Karpas-422 (cell line): ENCODE measurements at regions not wholly inside any gene's neighbourhood (a gene's known extent, or its start where the extent isn't known, plus 50 kb on each side); places are given as distances from the start of the nearest gene placed in this dataset.

Experiments used
- DNase-seq: peaks from one replicate; pipeline ENCODE4 v3.0.0-alpha.2; 2015
- H2AFZ ChIP-seq: fragments of 200-600 bp; sonication (generic); 2 replicates; pipeline ENCODE4 v1.6.1; 2014; ENCODE audit warnings: antibody characterized with exemption, low read length, mixed read lengths
- H3K27ac ChIP-seq: fragments of 200-600 bp; sonication (generic); 2 replicates; pipeline ENCODE4 v1.5.1; 2014; ENCODE audit warnings: mild to moderate bottlenecking, low read length, moderate library complexity
- H3K27me3 ChIP-seq: fragments of 200-600 bp; sonication (generic); 2 replicates; pipeline ENCODE4 v1.6.1; 2014; ENCODE audit warnings: low read length, mixed read lengths
- H3K36me3 ChIP-seq: fragments of 200-600 bp; sonication (generic); 2 replicates; pipeline ENCODE4 v1.6.1; 2014; ENCODE audit warnings: low read length, mixed read lengths; ENCODE audit not compliant: insufficient read depth
- H3K4me1 ChIP-seq: fragments of 200-600 bp; sonication (generic); 2 replicates; pipeline ENCODE4 v1.6.1; 2014; ENCODE audit warnings: mild to moderate bottlenecking, low read length, mixed read lengths
- H3K4me2 ChIP-seq: fragments of 200-600 bp; sonication (generic); 2 replicates; pipeline ENCODE4 v1.6.1; 2014; ENCODE audit warnings: low read length, low read depth, mild to moderate bottlenecking; ENCODE audit not compliant: poor library complexity, severe bottlenecking
- H3K4me3 ChIP-seq: fragments of 200-600 bp; sonication (generic); 2 replicates; pipeline ENCODE4 v1.5.1; 2014; ENCODE audit warnings: mild to moderate bottlenecking, antibody characterized with exemption, low read length, mixed read lengths
- H3K79me2 ChIP-seq: fragments of 200-600 bp; sonication (generic); 2 replicates; pipeline ENCODE4 v1.6.1; 2014; ENCODE audit warnings: mild to moderate bottlenecking, low read length, mixed read lengths
- H3K9ac ChIP-seq: fragments of 200-600 bp; sonication (generic); 2 replicates; pipeline ENCODE4 v1.6.0; 2014; ENCODE audit warnings: low read length
- H3K9me2 ChIP-seq: fragments of 200-600 bp; sonication (generic), shearing (Covaris generic); replicated peaks from 2 replicates; pipeline ENCODE4 v1.6.0; 2014; ENCODE audit warnings: mild to moderate bottlenecking, low read length, moderate library complexity; ENCODE audit not compliant: insufficient read depth
- H3K9me3 ChIP-seq: fragments of 300-700, 200-600 bp; sonication (generic); 2 replicates; pipeline ENCODE4 v1.6.1; 2014; ENCODE audit warnings: low read length, mixed read lengths
- H4K20me1 ChIP-seq: fragments of 200-600 bp; sonication (generic); 2 replicates; pipeline ENCODE4 v1.6.1; 2014; ENCODE audit warnings: mild to moderate bottlenecking, antibody characterized with exemption, low read length, low read depth; ENCODE audit not compliant: insufficient read depth

DNA sequence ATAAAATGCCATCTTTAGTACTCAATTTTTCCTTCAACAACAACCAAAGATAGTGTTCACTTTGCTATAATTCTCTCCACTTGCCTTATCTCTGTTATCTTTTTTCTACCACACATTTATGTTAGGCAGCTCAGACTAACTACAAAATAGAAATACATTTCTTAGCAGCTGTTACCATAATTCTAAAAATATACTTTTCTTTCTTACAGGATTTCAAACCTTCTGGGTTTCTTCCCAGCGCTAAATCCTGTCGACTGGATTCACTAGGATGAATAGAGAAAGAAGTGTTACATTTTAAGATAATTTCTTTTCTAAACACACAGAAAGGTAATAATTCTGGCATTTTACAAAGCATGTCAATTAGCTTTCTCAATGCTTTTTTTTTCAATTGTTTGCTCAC is 105.5 kb upstream of the GK2 start:
- DNase-seq, result no peak
- H3K4me3 ChIP-seq, result no peak overlapping the region
- H3K9ac ChIP-seq, result no peak overlapping the region
- H3K27ac ChIP-seq, result no peak overlapping the region
- no peaks in the 10 kb centered on the region for H3K27me3 ChIP-seq
- no peak overlapping the region for H3K4me2 ChIP-seq
- H3K9me3 ChIP-seq, result no peaks in the 10 kb centered on the region
- no peaks in the 10 kb centered on the region for H4K20me1 ChIP-seq
- no peaks in the 10 kb centered on the region for H3K36me3 ChIP-seq
- H2AFZ ChIP-seq, result no peak overlapping the region
- H3K79me2 ChIP-seq, result no peaks in the 10 kb centered on the region
- no peaks in the 10 kb centered on the region for H3K4me1 ChIP-seq
- H3K9me2 ChIP-seq, result no peaks in the 10 kb centered on the region

DNA sequence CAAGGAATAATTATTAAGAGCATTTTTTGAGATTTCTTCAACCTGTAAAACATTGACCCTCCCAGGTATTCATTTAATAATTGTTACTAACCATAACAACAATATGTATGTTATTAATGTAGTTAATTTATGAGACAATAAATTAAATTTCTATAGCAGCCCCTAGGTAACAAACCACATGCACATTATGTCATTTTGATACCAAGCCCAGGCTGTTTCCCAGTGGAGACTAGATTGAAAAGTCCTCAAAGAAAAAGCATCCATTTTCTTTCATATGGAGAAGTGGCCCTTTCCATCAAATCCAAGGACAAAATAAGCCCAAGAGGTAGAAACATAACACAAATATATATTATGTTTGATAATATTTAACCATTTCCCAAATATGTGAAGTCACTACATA is 104.3 kb upstream of the GK2 start:
- Histone ChIP-seq H3K36me3 (no peaks in the 10 kb centered on the region), H3K27me3 (no peaks in the 10 kb centered on the region), H3K9me2 (no peaks in the 10 kb centered on the region), H3K27ac (no peak overlapping the region), H3K4me3 (no peak overlapping the region), H3K4me1 (no peaks in the 10 kb centered on the region), H4K20me1 (no peaks in the 10 kb centered on the region), H3K79me2 (no peaks in the 10 kb centered on the region), H2AFZ (no peak overlapping the region), H3K9ac (no peak overlapping the region), H3K4me2 (no peak overlapping the region), H3K9me3 (no peaks in the 10 kb centered on the region)
- DNase-seq, result no peak

DNA sequence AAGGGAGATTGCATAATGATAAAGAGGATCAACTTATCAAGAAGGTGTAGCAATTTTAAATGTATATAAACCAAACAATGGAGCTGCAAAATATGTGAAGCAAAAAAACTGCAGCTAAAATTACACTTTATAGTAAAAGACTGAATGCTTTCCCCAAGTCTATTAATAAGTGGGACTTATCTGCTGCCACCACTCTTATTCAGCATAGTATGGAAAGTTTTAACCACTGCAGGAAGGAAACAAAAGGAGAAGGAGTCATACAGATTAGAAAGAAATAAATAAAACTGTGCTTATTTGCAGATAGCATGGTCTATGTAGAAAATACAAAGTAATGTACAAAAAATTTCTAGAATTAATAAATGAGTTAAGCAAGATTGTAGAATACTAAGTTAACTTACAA is 94.1 kb upstream of the GK2 start:
- Histone ChIP-seq H3K27me3 (no peaks in the 10 kb centered on the region), H3K9ac (no peak overlapping the region), H4K20me1 (no peaks in the 10 kb centered on the region), H3K4me2 (no peak overlapping the region), H3K9me3 (no peaks in the 10 kb centered on the region), H3K9me2 (no peaks in the 10 kb centered on the region), H3K4me1 (no peaks in the 10 kb centered on the region), H3K79me2 (no peaks in the 10 kb centered on the region), H3K36me3 (no peaks in the 10 kb centered on the region), H3K27ac (no peak overlapping the region), H3K4me3 (no peak overlapping the region), H2AFZ (no peak overlapping the region)
- DNase-seq, result no peak

DNA sequence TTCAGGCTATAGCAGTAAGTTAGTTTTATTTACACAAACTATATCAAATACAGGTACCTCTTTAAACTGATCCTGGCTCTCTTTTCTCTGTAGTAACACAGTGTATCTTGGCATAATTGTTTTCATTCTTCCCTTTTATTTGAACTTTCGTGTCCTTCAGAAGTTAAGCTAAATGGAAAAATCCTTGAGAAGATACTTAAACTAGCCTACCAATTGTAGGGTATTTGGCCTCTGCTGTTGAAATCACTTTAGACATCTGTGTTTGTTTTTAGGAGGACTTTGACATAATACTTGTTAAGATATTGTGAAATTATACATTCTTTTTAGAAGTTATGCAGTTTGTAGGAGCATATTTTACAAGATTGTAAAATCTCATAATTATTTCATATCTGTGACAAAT is 90.3 kb upstream of the GK2 start:
- no peak overlapping the region for H2AFZ ChIP-seq
- no peaks in the 10 kb centered on the region for H4K20me1 ChIP-seq
- no peaks in the 10 kb centered on the region for H3K4me1 ChIP-seq
- H3K4me2 ChIP-seq, result no peak overlapping the region
- no peak for DNase-seq
- no peak overlapping the region for H3K27ac ChIP-seq
- H3K4me3 ChIP-seq, result no peak overlapping the region
- H3K9me2 ChIP-seq, result no peaks in the 10 kb centered on the region
- H3K27me3 ChIP-seq, result no peaks in the 10 kb centered on the region
- H3K9ac ChIP-seq, result no peak overlapping the region
- H3K9me3 ChIP-seq, result no peaks in the 10 kb centered on the region
- no peaks in the 10 kb centered on the region for H3K79me2 ChIP-seq
- H3K36me3 ChIP-seq, result no peaks in the 10 kb centered on the region

DNA sequence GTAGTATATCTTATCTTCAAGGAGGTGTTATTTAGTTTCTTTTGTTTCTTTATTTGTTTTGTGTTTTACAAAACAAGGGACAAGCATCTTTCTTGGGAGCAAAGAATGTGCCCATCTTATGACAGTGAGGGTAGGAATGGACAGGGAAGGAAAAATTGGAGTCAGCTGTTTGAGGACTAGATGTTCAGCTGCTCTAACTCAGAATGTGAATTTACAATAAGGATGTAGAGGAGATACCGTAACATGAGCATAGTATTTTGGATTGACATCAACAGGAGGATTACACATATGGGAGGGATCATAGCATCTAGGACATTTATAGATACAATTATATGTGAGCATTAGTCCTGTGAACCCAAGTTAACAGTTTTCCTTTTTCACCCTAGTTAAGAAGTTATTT is 89.0 kb upstream of the GK2 start:
- DNase-seq, result no peak
- no peaks in the 10 kb centered on the region for H3K4me1 ChIP-seq
- H3K79me2 ChIP-seq, result no peaks in the 10 kb centered on the region
- no peaks in the 10 kb centered on the region for H3K9me2 ChIP-seq
- no peak overlapping the region for H3K27ac ChIP-seq
- no peak overlapping the region for H2AFZ ChIP-seq
- H3K9me3 ChIP-seq, result no peaks in the 10 kb centered on the region
- H3K4me2 ChIP-seq, result no peak overlapping the region
- H3K9ac ChIP-seq, result no peak overlapping the region
- no peaks in the 10 kb centered on the region for H3K36me3 ChIP-seq
- no peak overlapping the region for H3K4me3 ChIP-seq
- H4K20me1 ChIP-seq, result no peaks in the 10 kb centered on the region
- H3K27me3 ChIP-seq, result no peaks in the 10 kb centered on the region

DNA sequence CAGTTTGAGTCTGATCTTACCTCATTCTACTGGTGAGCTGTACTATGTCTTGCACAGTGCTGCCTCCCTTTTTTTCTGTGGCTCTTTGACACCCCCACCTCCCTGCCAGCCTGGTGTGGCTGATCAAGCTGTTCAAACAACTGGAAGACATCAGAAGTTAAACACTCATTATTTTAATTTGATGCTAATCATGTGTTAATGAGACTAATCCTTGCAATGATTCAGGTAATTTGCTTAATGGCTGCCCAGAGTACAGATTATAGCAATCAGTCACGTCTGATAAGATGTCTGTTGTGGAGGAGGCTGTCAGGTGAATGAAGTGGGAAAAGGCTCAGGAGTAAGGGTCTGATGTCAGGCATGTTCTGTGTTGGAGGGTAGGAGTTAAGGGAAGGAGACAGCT is 87.4 kb upstream of the GK2 start:
- H3K4me3 ChIP-seq, result no peak overlapping the region
- H3K36me3 ChIP-seq, result no peaks in the 10 kb centered on the region
- H3K4me1 ChIP-seq, result no peaks in the 10 kb centered on the region
- no peak overlapping the region for H3K4me2 ChIP-seq
- H3K27me3 ChIP-seq, result no peaks in the 10 kb centered on the region
- H3K79me2 ChIP-seq, result no peaks in the 10 kb centered on the region
- H3K9me3 ChIP-seq, result no peaks in the 10 kb centered on the region
- DNase-seq, result no peak
- no peaks in the 10 kb centered on the region for H3K9me2 ChIP-seq
- H4K20me1 ChIP-seq, result no peaks in the 10 kb centered on the region
- H3K27ac ChIP-seq, result no peak overlapping the region
- no peak overlapping the region for H3K9ac ChIP-seq
- no peak overlapping the region for H2AFZ ChIP-seq

DNA sequence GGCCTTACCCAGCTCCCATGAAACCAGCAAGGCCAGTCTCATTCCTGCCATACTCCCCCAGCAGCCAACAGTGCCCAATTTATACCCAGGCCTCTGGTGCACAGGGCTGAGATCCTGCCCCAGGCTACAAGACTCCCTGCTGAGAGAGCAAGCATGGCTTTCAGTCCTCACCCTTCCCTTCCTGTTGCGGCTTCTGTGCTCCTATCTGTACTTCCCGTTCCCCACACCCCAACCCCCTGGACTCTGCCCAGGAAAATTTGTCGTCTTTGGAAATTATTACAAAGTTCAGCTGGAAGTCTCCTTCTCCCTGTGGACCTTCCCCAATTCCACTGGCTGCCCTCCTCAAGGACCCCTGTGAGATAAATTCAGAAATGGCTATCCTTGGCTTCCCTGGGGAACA is 84.1 kb upstream of the GK2 start:
- Histone ChIP-seq H3K4me3 (no peak overlapping the region), H3K9me3 (no peaks in the 10 kb centered on the region), H3K27me3 (no peaks in the 10 kb centered on the region), H3K27ac (no peak overlapping the region), H3K36me3 (no peaks in the 10 kb centered on the region), H3K4me1 (no peaks in the 10 kb centered on the region), H4K20me1 (no peaks in the 10 kb centered on the region), H3K4me2 (no peak overlapping the region), H3K9me2 (no peaks in the 10 kb centered on the region), H3K9ac (no peak overlapping the region), H3K79me2 (no peaks in the 10 kb centered on the region), H2AFZ (no peak overlapping the region)
- DNase-seq, result no peak

DNA sequence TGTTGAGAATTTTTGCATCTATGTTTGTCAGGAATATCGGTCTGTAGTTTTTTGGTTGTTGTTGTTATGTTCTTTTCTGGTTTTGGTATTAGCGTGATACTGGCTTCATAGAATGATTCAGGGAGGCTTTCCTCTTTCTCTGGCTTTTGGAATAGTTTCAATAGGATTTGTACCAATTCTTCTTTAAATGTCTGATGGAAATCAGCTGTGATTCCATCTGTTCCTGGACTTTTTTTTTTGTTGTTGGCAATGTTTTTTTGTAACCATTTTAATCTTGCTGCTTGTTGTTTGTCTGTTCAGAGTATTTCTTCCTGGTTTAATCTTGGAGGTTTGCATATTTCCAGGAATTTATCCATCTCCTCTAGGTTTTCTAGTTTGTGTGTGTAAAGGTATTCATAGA is 81.5 kb upstream of the GK2 start:
- H3K9ac ChIP-seq, result no peak overlapping the region
- no peaks in the 10 kb centered on the region for H3K79me2 ChIP-seq
- no peak overlapping the region for H3K4me3 ChIP-seq
- no peaks in the 10 kb centered on the region for H3K4me1 ChIP-seq
- H3K9me2 ChIP-seq, result no peaks in the 10 kb centered on the region
- H3K27me3 ChIP-seq, result no peaks in the 10 kb centered on the region
- no peak for DNase-seq
- no peak overlapping the region for H2AFZ ChIP-seq
- no peak overlapping the region for H3K4me2 ChIP-seq
- no peaks in the 10 kb centered on the region for H3K36me3 ChIP-seq
- no peaks in the 10 kb centered on the region for H4K20me1 ChIP-seq
- no peaks in the 10 kb centered on the region for H3K9me3 ChIP-seq
- no peak overlapping the region for H3K27ac ChIP-seq

DNA sequence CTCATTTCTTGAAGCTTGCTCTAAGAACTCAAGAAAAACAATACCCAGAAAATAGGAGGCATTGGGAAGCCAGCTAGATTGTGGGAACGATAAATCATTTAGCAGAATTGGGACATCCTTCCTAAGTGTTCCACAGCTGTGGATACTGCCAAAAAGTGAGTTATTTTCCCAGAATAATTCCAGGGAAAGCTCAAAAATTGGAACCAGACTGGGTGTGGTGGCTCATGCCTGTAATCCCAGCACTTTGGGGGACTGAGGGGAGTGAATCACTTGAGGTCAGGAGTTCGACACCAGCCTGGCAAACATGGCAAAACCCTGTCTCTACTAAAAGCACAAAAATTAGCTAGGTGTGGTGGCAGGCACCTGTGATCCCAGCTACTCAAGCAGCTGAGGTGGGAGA is 68.2 kb upstream of the GK2 start:
- DNase-seq, result no peak
- Histone ChIP-seq H4K20me1 (no peaks in the 10 kb centered on the region), H3K36me3 (no peaks in the 10 kb centered on the region), H3K27ac (no peak overlapping the region), H3K4me1 (no peaks in the 10 kb centered on the region), H2AFZ (no peak overlapping the region), H3K9me2 (no peaks in the 10 kb centered on the region), H3K4me2 (no peak overlapping the region), H3K79me2 (no peaks in the 10 kb centered on the region), H3K27me3 (no peaks in the 10 kb centered on the region), H3K9ac (no peak overlapping the region), H3K4me3 (no peak overlapping the region), H3K9me3 (no peaks in the 10 kb centered on the region)
